HG02623 (cell line): ENCODE measurements at regions not wholly inside any gene's neighbourhood (a gene's known extent, or its start where the extent isn't known, plus 50 kb on each side); places are given as distances from the start of the nearest gene placed in this dataset.

Experiments used
- ATAC-seq: cut with Tn5 transposase; IDR thresholded peaks from one replicate; pipeline ENCODE4 v1.9.1; 2021; ENCODE audit warnings: moderate library complexity; ENCODE audit not compliant: unreplicated experiment

GRCh38 chr11:97800891-97801290 is 1219.9 kb upstream of the CNTN5 start:
- ATAC-seq, result no peak

- ATAC-seq, result no peak
These were observed 1206.3 kb upstream of the CNTN5 start for GRCh38 chr11:97814325-97814959.

- ATAC-seq, result no peak
These were observed 1205.1 kb upstream of the CNTN5 start for GRCh38 chr11:97815667-97816066.

- no peak for ATAC-seq
These were observed 1188.3 kb upstream of the CNTN5 start for GRCh38 chr11:97832451-97832850.

- ATAC-seq, result no peak
These were observed 1187.3 kb upstream of the CNTN5 start for GRCh38 chr11:97833412-97833811.

- ATAC-seq, result no peak
These were observed 1176.7 kb upstream of the CNTN5 start for GRCh38 chr11:97844016-97844415.

- no peak for ATAC-seq
These were observed 1173.0 kb upstream of the CNTN5 start for GRCh38 chr11:97847730-97848129.

- ATAC-seq, result no peak
These were observed 1170.0 kb upstream of the CNTN5 start for GRCh38 chr11:97850701-97851100.

GRCh38 chr11:97854357-97854756 is 1166.4 kb upstream of the CNTN5 start:
- no peak for ATAC-seq

GRCh38 chr11:97854877-97855276 is 1165.9 kb upstream of the CNTN5 start:
- no peak for ATAC-seq

GRCh38 chr11:97856666-97857065 is 1164.1 kb upstream of the CNTN5 start:
- ATAC-seq, result no peak

GRCh38 chr11:97860237-97860636 is 1160.5 kb upstream of the CNTN5 start:
- ATAC-seq, result no peak

GRCh38 chr11:97862021-97862420 is 1158.7 kb upstream of the CNTN5 start:
- no peak for ATAC-seq

- ATAC-seq, result no peak
These were observed 1155.2 kb upstream of the CNTN5 start for GRCh38 chr11:97865424-97866012.

- no peak for ATAC-seq
These were observed 1148.9 kb upstream of the CNTN5 start for GRCh38 chr11:97871816-97872215.

- ATAC-seq, result no peak
These were observed 1140.5 kb upstream of the CNTN5 start for GRCh38 chr11:97880209-97880608.

- ATAC-seq, result no peak
These were observed 1137.7 kb upstream of the CNTN5 start for GRCh38 chr11:97883086-97883485.

- no peak for ATAC-seq
These were observed 1132.1 kb upstream of the CNTN5 start for GRCh38 chr11:97888641-97889040.

GRCh38 chr11:97890466-97890865 is 1130.3 kb upstream of the CNTN5 start:
- no peak for ATAC-seq

GRCh38 chr11:97893612-97894011 is 1127.1 kb upstream of the CNTN5 start:
- ATAC-seq, result no peak

- ATAC-seq, result no peak
These were observed 1125.8 kb upstream of the CNTN5 start for GRCh38 chr11:97894978-97895377.

- ATAC-seq, result no peak
These were observed 1125.2 kb upstream of the CNTN5 start for GRCh38 chr11:97895572-97895971.

- ATAC-seq, result no peak
These were observed 1117.9 kb upstream of the CNTN5 start for GRCh38 chr11:97902828-97903227.
